Panc1 (cell line): ENCODE measurements at regions not wholly inside any gene's neighbourhood (a gene's known extent, or its start where the extent isn't known, plus 50 kb on each side); places are given as distances from the start of the nearest gene placed in this dataset.

Experiments
- ATAC-seq: fragments of 200-7000 bp; cut with Tn5 transposase; 2 replicates; pipeline ENCODE4 v1.9.1; 2020; ENCODE audit warnings: mild to moderate bottlenecking, moderate library complexity
- BruUV-seq: library from RNA; stranded (reverse); fragments of 400-500 nt; replicated peaks from 2 replicates; lab custom pipeline; 2021; lab: Mats Ljungman, UMichigan
- CTCF ChIA-PET: fragments of 300-600 bp; sonication (Branson Sonifier 250); formaldehyde crosslinking; loops from one replicate; lab custom pipeline; 2022; ENCODE audit warnings: antibody characterized with exemption; lab: Charles Lee
- POLR2A ChIA-PET: fragments of 300-600 bp; sonication (Branson Sonifier 250); formaldehyde crosslinking; loops from one replicate; lab custom pipeline; 2022; ENCODE audit warnings: antibody characterized with exemption; lab: Charles Lee
- DNase-seq: peaks from one replicate; pipeline ENCODE4 v3.0.0-alpha.2; 2010; ENCODE audit warnings: low read depth, low spot score
- H3K27ac ChIP-seq: 2 replicates; pipeline ENCODE4 v1.5.1; 2011; ENCODE audit warnings: mild to moderate bottlenecking, low read length, inconsistent platforms
- H3K27me3 ChIP-seq: fragments of 200-500 bp; sonication (Bioruptor generic); 2 replicates; pipeline ENCODE4 v1.6.0; 2014; ENCODE audit warnings: low read length, inconsistent platforms; ENCODE audit not compliant: control insufficient read depth, insufficient read depth
- H3K36me3 ChIP-seq: fragments of 200-500 bp; sonication (Bioruptor generic); 2 replicates; pipeline ENCODE4 v1.5.1; 2014; ENCODE audit warnings: inconsistent platforms, mild to moderate bottlenecking, low read length, moderate library complexity; ENCODE audit not compliant: control insufficient read depth, insufficient read depth
- H3K4me1 ChIP-seq: 2 replicates; pipeline ENCODE4 v1.5.1; 2011; ENCODE audit warnings: inconsistent platforms, mild to moderate bottlenecking, low read length, moderate library complexity; ENCODE audit not compliant: control insufficient read depth, insufficient read depth
- H3K4me3 ChIP-seq, 2 experiments: 2 replicates each; pipeline ENCODE4 v1.5.1; 2011 to 2012; ENCODE audit warnings: low read depth in 2 of 2, low read length in 2 of 2, mild to moderate bottlenecking in 2 of 2, inconsistent platforms in 1 of 2, moderate library complexity in 1 of 2
- H3K9me3 ChIP-seq: fragments of 200-500 bp; sonication (Bioruptor generic); 2 replicates; pipeline ENCODE4 v1.5.1; 2014; ENCODE audit warnings: low read depth, mild to moderate bottlenecking, inconsistent platforms, low read length, moderate library complexity; ENCODE audit not compliant: control insufficient read depth, insufficient read depth
- POLR2AphosphoS5 ChIP-seq: IDR thresholded peaks from 2 replicates; pipeline ENCODE4 v1.6.1; 2012; ENCODE audit warnings: mild to moderate bottlenecking, low read depth, low read length, moderate library complexity
- REST ChIP-seq, 2 experiments: IDR thresholded peaks; 2 replicates each; pipeline ENCODE4 v1.6.1; 2011 to 2012; ENCODE audit warnings: low read depth in 2 of 2, control low read depth in 1 of 2, low read length in 1 of 2, mild to moderate bottlenecking in 1 of 2, moderate library complexity in 1 of 2; ENCODE audit not compliant: insufficient read depth in 1 of 2
- SIN3A ChIP-seq: IDR thresholded peaks from 2 replicates; pipeline ENCODE4 v1.6.1; 2012; ENCODE audit warnings: low read depth, mild to moderate bottlenecking, low read length, moderate library complexity, borderline replicate concordance; ENCODE audit not compliant: insufficient read depth
- TCF7L2 ChIP-seq: IDR thresholded peaks from 2 replicates; pipeline ENCODE4 v1.6.1; 2011; ENCODE audit warnings: mild to moderate bottlenecking, low read depth, low read length, inconsistent platforms
- in situ Hi-C: cut with HindIII; loops from 2 replicates; pipeline ENCODE4 v1.10.0; 2016; ENCODE audit warnings: low sequenced_read_pairs, low pct_unique_long_range_greater_than_20kb
- intact Hi-C: fragments of 100-400 bp; cut with micrococcal nuclease; formaldehyde crosslinking; loops from one replicate; pipeline ENCODE4 v1.10.0; 2022; ENCODE audit not compliant: unreplicated experiment
- TF ChIP-seq, protein P1 (sequence below): fragments of 450-650 bp; IDR thresholded peaks from 2 replicates; pipeline ENCODE4 v1.5.1; 2017; ENCODE audit warnings: mild to moderate bottlenecking

DNA sequence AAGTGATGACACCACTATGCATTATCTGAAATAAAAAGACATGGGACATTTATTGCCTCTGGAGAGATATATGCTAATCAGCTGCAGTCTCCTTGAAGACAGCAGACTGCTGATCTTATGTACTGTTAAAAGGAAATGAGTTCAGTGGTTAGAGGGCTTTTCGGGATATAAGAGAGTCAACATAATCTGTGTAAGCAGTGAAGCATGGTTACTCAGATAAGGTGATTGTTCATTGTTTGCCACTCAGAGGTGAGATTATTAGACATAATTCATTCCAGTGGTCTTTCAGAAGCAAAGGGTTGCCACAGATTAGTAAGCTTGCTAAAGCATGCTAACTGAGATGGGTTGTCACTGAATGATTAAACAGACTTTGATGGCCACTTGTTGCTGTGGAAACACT, 1450.7 kb upstream of the ADGRB3 start:
- TF ChIP-seq POLR2AphosphoS5 (no peak), REST (IDR thresholded peaks at IDR 0.05; ENCODE audit: insufficient read depth in 1 of 2, low read depth in 2 of 2, low read length in 1 of 2) (no peak), TCF7L2 (no peak), SIN3A (no peak)
- TF ChIP-seq, protein P1, sequence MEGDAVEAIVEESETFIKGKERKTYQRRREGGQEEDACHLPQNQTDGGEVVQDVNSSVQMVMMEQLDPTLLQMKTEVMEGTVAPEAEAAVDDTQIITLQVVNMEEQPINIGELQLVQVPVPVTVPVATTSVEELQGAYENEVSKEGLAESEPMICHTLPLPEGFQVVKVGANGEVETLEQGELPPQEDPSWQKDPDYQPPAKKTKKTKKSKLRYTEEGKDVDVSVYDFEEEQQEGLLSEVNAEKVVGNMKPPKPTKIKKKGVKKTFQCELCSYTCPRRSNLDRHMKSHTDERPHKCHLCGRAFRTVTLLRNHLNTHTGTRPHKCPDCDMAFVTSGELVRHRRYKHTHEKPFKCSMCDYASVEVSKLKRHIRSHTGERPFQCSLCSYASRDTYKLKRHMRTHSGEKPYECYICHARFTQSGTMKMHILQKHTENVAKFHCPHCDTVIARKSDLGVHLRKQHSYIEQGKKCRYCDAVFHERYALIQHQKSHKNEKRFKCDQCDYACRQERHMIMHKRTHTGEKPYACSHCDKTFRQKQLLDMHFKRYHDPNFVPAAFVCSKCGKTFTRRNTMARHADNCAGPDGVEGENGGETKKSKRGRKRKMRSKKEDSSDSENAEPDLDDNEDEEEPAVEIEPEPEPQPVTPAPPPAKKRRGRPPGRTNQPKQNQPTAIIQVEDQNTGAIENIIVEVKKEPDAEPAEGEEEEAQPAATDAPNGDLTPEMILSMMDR: no peak
- intact Hi-C loops: no loop called here
- POLR2A ChIA-PET: no interaction called here

DNA sequence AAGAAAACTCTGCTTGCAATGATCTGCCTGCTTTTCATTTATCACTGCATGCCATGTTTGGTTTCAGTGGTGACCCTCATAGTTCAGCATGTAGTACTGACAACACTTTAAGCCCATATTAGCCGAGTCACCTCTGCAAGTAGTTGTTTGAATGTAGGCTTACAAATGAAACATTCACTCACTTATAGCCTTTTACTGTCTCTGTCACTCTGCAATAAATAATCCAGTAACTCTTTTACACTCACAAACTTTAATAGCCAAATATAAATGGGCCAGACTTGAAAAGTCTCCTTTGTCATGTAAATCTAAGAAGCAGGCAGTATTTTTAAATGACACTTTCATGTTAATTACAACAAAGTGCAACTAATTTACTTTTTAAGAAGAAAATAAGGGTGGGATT, 1460.0 kb upstream of the ADGRB3 start:
- intact Hi-C loops: no loop called here

More for the DNA sequence above, 1450.7 kb upstream of the ADGRB3 start:
- no TSS peak for BruUV-seq
- Histone ChIP-seq H3K36me3 (no peaks in the 10 kb centered on the region), H3K4me3 (no peak overlapping the region), H3K27ac (no peak overlapping the region), H3K9me3 (no peaks in the 10 kb centered on the region), H3K4me1 (no peaks in the 10 kb centered on the region), H3K27me3 (no peaks in the 10 kb centered on the region)
- DNase-seq: no peak
- CTCF ChIA-PET: no interaction called here
- in situ Hi-C loops: no loop called here
- ATAC-seq: no peak

More for the DNA sequence above, 1460.0 kb upstream of the ADGRB3 start:
- no TSS peak for BruUV-seq
- H3K9me3 ChIP-seq: no peaks in the 10 kb centered on the region
- no peaks in the 10 kb centered on the region for H3K4me1 ChIP-seq
- no peak overlapping the region for H3K4me3 ChIP-seq
- in situ Hi-C loops: no loop called here
- POLR2A ChIA-PET: no interaction called here
- DNase-seq (no peak), ATAC-seq (no peak)
- H3K27me3 ChIP-seq: no peaks in the 10 kb centered on the region
- CTCF ChIA-PET: no interaction called here
- TF ChIP-seq POLR2AphosphoS5 (no peak), SIN3A (no peak), REST (IDR thresholded peaks at IDR 0.05; ENCODE audit: insufficient read depth in 1 of 2, low read depth in 2 of 2, low read length in 1 of 2) (no peak), TCF7L2 (no peak)
- TF ChIP-seq, protein P1: no peak
- H3K27ac ChIP-seq: no peak overlapping the region
- no peaks in the 10 kb centered on the region for H3K36me3 ChIP-seq
